Spleen (tissue), 7 donors: ENCODE measurements at regions not wholly inside any gene's neighbourhood (a gene's known extent, or its start where the extent isn't known, plus 50 kb on each side); places are given as distances from the start of the nearest gene placed in this dataset.

Experiments used
- CTCF ChIP-seq, 11 experiments: fragments of 200-600 bp in 7 of 11; fragments of 450-650 bp in 4 of 11; sonication (generic) in 4 of 11; IDR thresholded peaks in 8 of 11; conservative IDR thresholded peaks in 3 of 11; 1 replicate in 7 of 11; 2 replicates in 4 of 11; pipeline versions ENCODE4 v1.4.0 to v1.8.0; 2016 to 2021; ENCODE audit warnings: antibody characterized with exemption in 11 of 11, inconsistent platforms in 4 of 11, mild to moderate bottlenecking in 1 of 11
- POLR2A ChIP-seq, 3 donors: fragments of 450-650 bp; IDR thresholded peaks; one replicate each; pipeline ENCODE4 v1.5.1; 2017; ENCODE audit warnings: antibody characterized with exemption in 3 of 3, mild to moderate bottlenecking in 1 of 3
- donor health status: DM: no; HTN: no; CAD: no; lungs with moderate emphysema.
- donor health status: DM: no; HTN: no; CAD: no.
- donor health status: DM: no; HTN: no; CAD: no.

GRCh38 chr1:73194965-73195364, 912.6 kb upstream of the NEGR1 start:
- no peak for TF ChIP-seq CTCF (IDR thresholded peaks at IDR 0.05 in 8 of 11, conservative IDR thresholded peaks at IDR 0.05 in 3 of 11)
- no peak for TF ChIP-seq POLR2A (IDR thresholded peaks at IDR 0.05)
